HepG2 (cell line): ENCODE measurements at regions not wholly inside any gene's neighbourhood (a gene's known extent, or its start where the extent isn't known, plus 50 kb on each side); places are given as distances from the start of the nearest gene placed in this dataset.

Source experiments
- MAF1 ChIP-seq: sonication (generic); formaldehyde crosslinking; IDR thresholded peaks from 2 replicates; pipeline ENCODE4 v1.5.0; 2020; ENCODE audit warnings: missing genetic modification reagents, borderline replicate concordance
- POLR2AphosphoS2 ChIP-seq: IDR thresholded peaks from 2 replicates; pipeline ENCODE4 v1.6.1; 2011; ENCODE audit warnings: low read depth, low read length, improper control_type of control experiment
- POLR2AphosphoS5 ChIP-seq: IDR thresholded peaks from 2 replicates; pipeline ENCODE4 v1.6.1; 2012; ENCODE audit warnings: low read depth, low read length
- XBP1 ChIP-seq: sonication (generic); formaldehyde crosslinking; IDR thresholded peaks from 2 replicates; pipeline ENCODE4 v1.5.0; 2020; ENCODE audit warnings: missing genetic modification reagents
- ZBTB7A ChIP-seq: sonication (generic); formaldehyde crosslinking; IDR thresholded peaks from 2 replicates; pipeline ENCODE4 v1.8.0; 2022; ENCODE audit warnings: mild to moderate bottlenecking, missing genetic modification reagents
- ZNF274 ChIP-seq: sonication (generic); formaldehyde crosslinking; IDR thresholded peaks from 2 replicates; pipeline ENCODE4 v1.5.1; 2020; ENCODE audit warnings: mild to moderate bottlenecking, missing genetic modification reagents

GRCh38 chr18:22560275-22560610 is 142.5 kb upstream of the CTAGE1 start:
- no peak for TF ChIP-seq ZBTB7A
- TF ChIP-seq POLR2AphosphoS5 = no peak
- TF ChIP-seq POLR2AphosphoS2 = no peak
- no peak for TF ChIP-seq XBP1 (CRISPR knock-in tag)
- no peak for TF ChIP-seq ZNF274 (CRISPR knock-in tag)
- no peak for TF ChIP-seq MAF1
